Erythroblast (primary cell): ENCODE measurements at regions not wholly inside any gene's neighbourhood (a gene's known extent, or its start where the extent isn't known, plus 50 kb on each side); places are given as distances from the start of the nearest gene placed in this dataset.

Experiments
- GATA1 ChIP-seq: IDR thresholded peaks from 2 replicates; pipeline ENCODE4 v1.6.1; 2011; ENCODE audit warnings: low read depth, mild to moderate bottlenecking, control low read depth, low read length, moderate library complexity
- POLR2A ChIP-seq: IDR thresholded peaks from 2 replicates; pipeline ENCODE4 v1.6.1; 2011; ENCODE audit warnings: mild to moderate bottlenecking, low read length

DNA sequence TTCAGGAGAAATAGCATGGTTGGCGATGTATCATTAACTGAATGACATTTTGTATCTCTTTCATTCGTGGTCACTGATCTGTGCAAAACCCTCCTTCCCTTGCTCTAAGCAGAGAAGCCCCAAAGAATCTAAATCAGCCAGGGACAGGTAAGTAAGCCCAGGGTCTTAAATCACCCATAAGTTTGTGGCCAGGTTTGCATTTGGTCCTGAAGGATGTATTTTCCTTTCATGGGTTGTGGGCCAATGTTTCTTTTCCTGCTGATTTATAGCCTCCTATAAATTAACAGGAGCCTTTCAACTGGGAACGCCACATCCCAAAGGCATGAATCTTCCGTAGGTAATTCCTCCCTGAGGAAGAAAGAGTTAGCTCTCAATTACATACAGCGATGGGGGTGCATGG, 217.5 kb upstream of the TNC start:
- TF ChIP-seq POLR2A (no peak), GATA1 (no peak)
